ENCODE measurements at regions not wholly inside any gene's neighbourhood (a gene's known extent, or its start where the extent isn't known, plus 50 kb on each side); places are given as distances from the start of the nearest gene placed in this dataset.

- TF ChIP-seq, protein P1, sequence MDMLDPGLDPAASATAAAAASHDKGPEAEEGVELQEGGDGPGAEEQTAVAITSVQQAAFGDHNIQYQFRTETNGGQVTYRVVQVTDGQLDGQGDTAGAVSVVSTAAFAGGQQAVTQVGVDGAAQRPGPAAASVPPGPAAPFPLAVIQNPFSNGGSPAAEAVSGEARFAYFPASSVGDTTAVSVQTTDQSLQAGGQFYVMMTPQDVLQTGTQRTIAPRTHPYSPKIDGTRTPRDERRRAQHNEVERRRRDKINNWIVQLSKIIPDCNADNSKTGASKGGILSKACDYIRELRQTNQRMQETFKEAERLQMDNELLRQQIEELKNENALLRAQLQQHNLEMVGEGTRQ (CRISPR knock-in tag; IDR thresholded peaks at IDR 0.05) = no peak
- TF ChIP-seq GABPA (tag; conservative IDR thresholded peaks at IDR 0.05; ENCODE audit: low read depth) (no peak), KLF16 (IDR thresholded peaks at IDR 0.05) (no peak), BMI1 (IDR thresholded peaks at IDR 0.05; ENCODE audit: low read length) (no peak)
- TF ChIP-seq, protein P2, sequence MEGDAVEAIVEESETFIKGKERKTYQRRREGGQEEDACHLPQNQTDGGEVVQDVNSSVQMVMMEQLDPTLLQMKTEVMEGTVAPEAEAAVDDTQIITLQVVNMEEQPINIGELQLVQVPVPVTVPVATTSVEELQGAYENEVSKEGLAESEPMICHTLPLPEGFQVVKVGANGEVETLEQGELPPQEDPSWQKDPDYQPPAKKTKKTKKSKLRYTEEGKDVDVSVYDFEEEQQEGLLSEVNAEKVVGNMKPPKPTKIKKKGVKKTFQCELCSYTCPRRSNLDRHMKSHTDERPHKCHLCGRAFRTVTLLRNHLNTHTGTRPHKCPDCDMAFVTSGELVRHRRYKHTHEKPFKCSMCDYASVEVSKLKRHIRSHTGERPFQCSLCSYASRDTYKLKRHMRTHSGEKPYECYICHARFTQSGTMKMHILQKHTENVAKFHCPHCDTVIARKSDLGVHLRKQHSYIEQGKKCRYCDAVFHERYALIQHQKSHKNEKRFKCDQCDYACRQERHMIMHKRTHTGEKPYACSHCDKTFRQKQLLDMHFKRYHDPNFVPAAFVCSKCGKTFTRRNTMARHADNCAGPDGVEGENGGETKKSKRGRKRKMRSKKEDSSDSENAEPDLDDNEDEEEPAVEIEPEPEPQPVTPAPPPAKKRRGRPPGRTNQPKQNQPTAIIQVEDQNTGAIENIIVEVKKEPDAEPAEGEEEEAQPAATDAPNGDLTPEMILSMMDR (IDR thresholded peaks at IDR 0.05 in 2 of 3, conservative IDR thresholded peaks at IDR 0.05 in 1 of 3; ENCODE audit: insufficient read depth in 2 of 3, low read depth in 1 of 3, low read length in 3 of 3) = no peak
Measured at GRCh38 chr13:109862627-109863026, 76.2 kb upstream of the IRS2 start.
